H1 (cell line): ENCODE measurements at regions not wholly inside any gene's neighbourhood (a gene's known extent, or its start where the extent isn't known, plus 50 kb on each side); places are given as distances from the start of the nearest gene placed in this dataset.

Experiments used
- CTCF ChIA-PET: fragments of 300-600 bp; sonication (Branson Sonifier 250); formaldehyde crosslinking; loops from one replicate; lab custom pipeline; 2021; ENCODE audit not compliant: partially characterized antibody; lab: Charles Lee
- POLR2A ChIA-PET: fragments of 300-600 bp; sonication (Branson Sonifier 250); formaldehyde crosslinking; loops from one replicate; lab custom pipeline; 2021; ENCODE audit warnings: inconsistent platforms; ENCODE audit not compliant: partially characterized antibody; lab: Charles Lee
- DNase-seq, 2 experiments: peaks; one replicate each; pipeline versions ENCODE4 v3.0.0 to v3.0.0-alpha.2; 2010 to 2022; ENCODE audit warnings: low spot score in 2 of 2, low read depth in 1 of 2, mixed read lengths in 1 of 2
- FAIRE-seq: peaks from 2 replicates; lab custom pipeline; 2011; peaks lifted over from hg19 to GRCh38; lab: Jason Lieb, UNC
- H2AFZ ChIP-seq: 2 replicates; pipeline ENCODE4 v1.8.1; 2012; ENCODE audit warnings: low read length, inconsistent platforms
- H2AK5ac ChIP-seq: 2 replicates; pipeline ENCODE4 v1.6.1; 2013; ENCODE audit warnings: low read depth, low read length
- H2BK120ac ChIP-seq: replicated peaks from 2 replicates; pipeline ENCODE3; 2013; ENCODE audit warnings: low read depth, low read length, inconsistent platforms
- H2BK12ac ChIP-seq: 2 replicates; pipeline ENCODE4 v1.6.1; 2013; ENCODE audit warnings: low read depth, low read length
- H2BK15ac ChIP-seq: 2 replicates; pipeline ENCODE4 v1.6.1; 2013; ENCODE audit warnings: low read length
- H2BK20ac ChIP-seq: 2 replicates; pipeline ENCODE4 v1.6.1; 2013; ENCODE audit warnings: low read length
- H2BK5ac ChIP-seq: 2 replicates; pipeline ENCODE4 v1.6.1; 2013; ENCODE audit warnings: low read depth, low read length
- H3K14ac ChIP-seq: 2 replicates; pipeline ENCODE4 v1.6.1; 2013; ENCODE audit warnings: inconsistent platforms; ENCODE audit not compliant: insufficient read length
- H3K18ac ChIP-seq: 2 replicates; pipeline ENCODE4 v1.6.1; 2013; ENCODE audit warnings: low read length; ENCODE audit errors: extremely low read depth
- H3K23ac ChIP-seq: 2 replicates; pipeline ENCODE4 v1.6.1; 2013; ENCODE audit warnings: inconsistent platforms; ENCODE audit not compliant: insufficient read length
- H3K23me2 ChIP-seq: 2 replicates; pipeline ENCODE4 v1.6.1; 2013; ENCODE audit warnings: low read depth, low read length
- H3K27ac ChIP-seq: 2 replicates; pipeline ENCODE4 v1.6.1; 2011; ENCODE audit warnings: low read depth, low read length, inconsistent platforms
- H3K27me3 ChIP-seq, 4 experiments: replicated peaks in 1 of 4; 1 replicate in 1 of 4; 2 replicates in 3 of 4; pipeline versions ENCODE4 v1.6.1 to v1.8.1; 2011 to 2013; ENCODE audit warnings: low read length in 3 of 4, mild to moderate bottlenecking in 3 of 4, inconsistent platforms in 2 of 4, mixed read lengths in 2 of 4, moderate library complexity in 1 of 4; ENCODE audit not compliant: control insufficient read depth in 3 of 4, insufficient read depth in 3 of 4; ENCODE audit errors: extremely low read depth in 1 of 4
- H3K36me3 ChIP-seq, 4 experiments: 2 replicates each; pipeline versions ENCODE4 v1.6.1 to v1.8.1; 2011 to 2013; ENCODE audit warnings: mild to moderate bottlenecking in 4 of 4, low read length in 3 of 4, moderate library complexity in 2 of 4, control low read depth in 1 of 4, inconsistent platforms in 1 of 4; ENCODE audit not compliant: insufficient read depth in 4 of 4, control insufficient read depth in 2 of 4
- H3K4ac ChIP-seq: replicated peaks from 2 replicates; pipeline ENCODE3; 2013; ENCODE audit warnings: low read length, low read depth, mixed read lengths, inconsistent platforms; ENCODE audit not compliant: insufficient read length
- H3K4me1 ChIP-seq, 4 experiments: replicated peaks in 1 of 4; 1 replicate in 1 of 4; 2 replicates in 3 of 4; pipeline versions ENCODE4 v1.6.1 to v1.8.1; 2011 to 2013; ENCODE audit warnings: low read length in 3 of 4, inconsistent platforms in 2 of 4, mixed read lengths in 1 of 4; ENCODE audit not compliant: insufficient read depth in 4 of 4, control insufficient read depth in 3 of 4
- H3K4me2 ChIP-seq, 2 experiments: 2 replicates each; pipeline versions ENCODE4 v1.6.1 to v1.8.1; 2011 to 2013; ENCODE audit warnings: low read depth in 2 of 2, low read length in 2 of 2, control low read depth in 1 of 2, inconsistent platforms in 1 of 2, mild to moderate bottlenecking in 1 of 2; ENCODE audit not compliant: insufficient read depth in 1 of 2
- H3K4me3 ChIP-seq, 4 experiments: fragments of 200-600, 300-600 bp in 1 of 4; sonication (generic), shearing (Covaris generic), sonication (Bioruptor Twin) in 1 of 4; 2 replicates each; pipeline versions ENCODE4 v1.5.1 to v1.8.1; 2011 to 2016; ENCODE audit warnings: low read length in 4 of 4, low read depth in 3 of 4, control low read depth in 2 of 4, inconsistent platforms in 2 of 4, mild to moderate bottlenecking in 2 of 4, mixed read lengths in 1 of 4, moderate library complexity in 1 of 4; ENCODE audit not compliant: insufficient read depth in 2 of 4; ENCODE audit errors: extremely low read depth in 1 of 4
- H3K56ac ChIP-seq: replicated peaks from 2 replicates; pipeline ENCODE3; 2013; ENCODE audit warnings: low read depth, mild to moderate bottlenecking, mixed read lengths, low read length, inconsistent platforms; ENCODE audit not compliant: insufficient read length
- H3K79me1 ChIP-seq: 2 replicates; pipeline ENCODE4 v1.6.1; 2013; ENCODE audit warnings: low read depth, low read length, control low read depth
- H3K79me2 ChIP-seq, 2 experiments: 2 replicates each; pipeline versions ENCODE4 v1.6.1 to v1.8.1; 2012 to 2013; ENCODE audit warnings: low read length in 2 of 2, mild to moderate bottlenecking in 2 of 2, inconsistent platforms in 1 of 2; ENCODE audit not compliant: insufficient read depth in 2 of 2, control insufficient read depth in 1 of 2
- H3K9ac ChIP-seq, 4 experiments: replicated peaks in 1 of 4; 1 replicate in 1 of 4; 2 replicates in 3 of 4; pipeline versions ENCODE4 v1.6.1 to v1.8.1; 2011 to 2013; ENCODE audit warnings: low read depth in 3 of 4, low read length in 3 of 4, control low read depth in 2 of 4, mild to moderate bottlenecking in 2 of 4, moderate library complexity in 2 of 4, inconsistent platforms in 1 of 4; ENCODE audit errors: extremely low read depth in 1 of 4
- H3K9me3 ChIP-seq, 2 experiments: 2 replicates each; pipeline versions ENCODE4 v1.6.1 to v1.8.1; 2012 to 2013; ENCODE audit warnings: mild to moderate bottlenecking in 2 of 2, moderate library complexity in 2 of 2, control low read depth in 1 of 2, inconsistent platforms in 1 of 2, low read depth in 1 of 2, low read length in 1 of 2, mixed read lengths in 1 of 2; ENCODE audit not compliant: insufficient read depth in 2 of 2
- H4K20me1 ChIP-seq, 2 experiments: replicated peaks in 1 of 2; 2 replicates each; pipeline versions ENCODE3 to v1.8.1; 2011 to 2013; ENCODE audit warnings: inconsistent platforms in 2 of 2, low read length in 2 of 2, mild to moderate bottlenecking in 1 of 2; ENCODE audit not compliant: insufficient read depth in 2 of 2, control insufficient read depth in 1 of 2
- H4K5ac ChIP-seq: 2 replicates; pipeline ENCODE4 v1.6.1; 2013; ENCODE audit warnings: low read length, low read depth, mixed read lengths, inconsistent platforms; ENCODE audit not compliant: insufficient read length
- H4K8ac ChIP-seq: 2 replicates; pipeline ENCODE4 v1.8.0; 2013; ENCODE audit warnings: mild to moderate bottlenecking, moderate library complexity, low read length, inconsistent platforms; ENCODE audit not compliant: insufficient read depth; ENCODE audit errors: extremely low read depth
- H4K91ac ChIP-seq: replicated peaks from 2 replicates; pipeline ENCODE3; 2013; ENCODE audit warnings: low read length, mixed read lengths, inconsistent platforms; ENCODE audit not compliant: insufficient read length
- CBX5 ChIP-seq: fragments of 300-800, 300-1000 bp; sonication (generic); IDR thresholded peaks from 2 replicates; pipeline ENCODE4 v1.7.1; 2016; ENCODE audit warnings: antibody characterized with exemption, low read length, low read depth
- CTCF ChIP-seq, 3 experiments: IDR thresholded peaks; 1 replicate in 2 of 3; 2 replicates in 1 of 3; pipeline versions ENCODE4 v1.5.1 to v1.6.1; 2011; ENCODE audit warnings: low read length in 3 of 3, mild to moderate bottlenecking in 3 of 3, inconsistent platforms in 2 of 3, low read depth in 1 of 3, moderate library complexity in 1 of 3; ENCODE audit not compliant: insufficient read depth in 1 of 3; ENCODE audit errors: control extremely low read depth in 1 of 3
- EP300 ChIP-seq, 2 experiments: IDR thresholded peaks; 1 replicate in 1 of 2; 2 replicates in 1 of 2; pipeline ENCODE4 v1.6.1; 2011 to 2012; ENCODE audit warnings: low read depth in 2 of 2, low read length in 2 of 2, mild to moderate bottlenecking in 2 of 2, borderline replicate concordance in 1 of 2, inconsistent platforms in 1 of 2, moderate library complexity in 1 of 2
- WGBS, 2 experiments: shearing (Covaris generic) in 1 of 2; methylation state at CpG; one replicate each; pipeline versions ENCODE4 v1.1.6 to v1.1.7; 2013 to 2015; ENCODE audit warnings: low lambda C conversion rate in 2 of 2, mixed read lengths in 2 of 2, inconsistent platforms in 1 of 2, low coverage in 1 of 2, missing lambda C conversion rate in 1 of 2; ENCODE audit not compliant: insufficient replicate concordance in 2 of 2, insufficient coverage in 1 of 2, insufficient read length in 1 of 2; ENCODE audit errors: extremely low coverage in 1 of 2, missing lambda C conversion rate in 1 of 2; 5-methylcytosine and 5-hydroxymethylcytosine counted together

GRCh38 chr2:180743401-180743800 is 237.0 kb upstream of the UBE2E3 start:
- Histone ChIP-seq H3K27me3 (no peaks in the 10 kb centered on the region), H2BK12ac (no peak overlapping the region), H3K79me1 (no peaks in the 10 kb centered on the region), H2BK120ac (no peak overlapping the region), H3K18ac (no peak overlapping the region), H4K91ac (no peak overlapping the region), H2BK20ac (no peak overlapping the region), H4K5ac (no peak overlapping the region), H2BK15ac (no peak overlapping the region), H2AK5ac (no peak overlapping the region), H2BK5ac (no peak overlapping the region), H3K9me3 (no peaks in the 10 kb centered on the region), H3K14ac (no peak overlapping the region), H4K20me1 (no peaks in the 10 kb centered on the region), H3K79me2 (no peaks in the 10 kb centered on the region), H3K9ac (no peak overlapping the region), H3K4ac (no peak overlapping the region), H3K23ac (no peak overlapping the region), H4K8ac (no peak overlapping the region), H2AFZ (no peak overlapping the region), H3K27ac (no peak overlapping the region), H3K4me3 (no peak overlapping the region), H3K4me2 (no peak overlapping the region), H3K4me1 (no peaks in the 10 kb centered on the region), H3K56ac (no peak overlapping the region), H3K23me2 (no peaks in the 10 kb centered on the region), H3K36me3 (no peaks in the 10 kb centered on the region)
- ChIA-PET CTCF (no interaction called here), POLR2A (no interaction called here)
- no peak for DNase-seq
- TF ChIP-seq EP300 (IDR thresholded peaks at IDR 0.05; ENCODE audit: borderline replicate concordance in 1 of 2, low read depth in 2 of 2, low read length in 2 of 2) (no peak), CTCF (IDR thresholded peaks at IDR 0.05; ENCODE audit: control extremely low read depth in 1 of 3, insufficient read depth in 1 of 3, low read depth in 1 of 3, low read length in 3 of 3) (no peak), CBX5 (no peak)
- FAIRE-seq: no peak
- WGBS, 2 experiments: 89% methylated on average over 3 of the region's 3 CpGs; no CpG with 5 or more reads in 1 of the 2 experiments
